Kidney (tissue), 13 donors: ENCODE measurements at regions not wholly inside any gene's neighbourhood (a gene's known extent, or its start where the extent isn't known, plus 50 kb on each side); places are given as distances from the start of the nearest gene placed in this dataset.

Experiments
- DNase-seq, 5 donors: peaks; one replicate each; pipeline ENCODE4 v3.0.0-alpha.2; 2013 to 2020
- FAIRE-seq: peaks from 2 replicates; lab custom pipeline; 2012; peaks lifted over from hg19 to GRCh38; lab: Jason Lieb, UNC
- H3K27ac ChIP-seq, 2 donors: one replicate each; pipeline ENCODE4 v1.7.0; 2013; ENCODE audit warnings: low read depth in 2 of 2, low read length in 2 of 2, inconsistent platforms in 1 of 2
- H3K27me3 ChIP-seq: one replicate; pipeline ENCODE4 v1.7.1; 2013; ENCODE audit warnings: low read length, inconsistent platforms; ENCODE audit not compliant: control insufficient read depth, insufficient read depth
- H3K36me3 ChIP-seq, 3 donors: one replicate each; pipeline versions ENCODE4 v1.7.0 to v1.7.1; 2013; ENCODE audit warnings: low read length in 3 of 3, control low read depth in 1 of 3, inconsistent platforms in 1 of 3; ENCODE audit not compliant: insufficient read depth in 3 of 3, control insufficient read depth in 2 of 3
- H3K4me1 ChIP-seq, 3 donors: one replicate each; pipeline versions ENCODE4 v1.7.0 to v1.7.1; 2013; ENCODE audit warnings: low read length in 3 of 3, inconsistent platforms in 1 of 3, low read depth in 1 of 3; ENCODE audit not compliant: control insufficient read depth in 2 of 3, insufficient read depth in 2 of 3
- H3K4me3 ChIP-seq, 3 donors: one replicate each; pipeline versions ENCODE4 v1.7.0 to v1.8.1; 2013; ENCODE audit warnings: low read length in 3 of 3, control low read depth in 1 of 3, inconsistent platforms in 1 of 3
- H3K9ac ChIP-seq, 3 donors: one replicate each; pipeline versions ENCODE4 v1.7.0 to v1.7.1; 2013; ENCODE audit warnings: low read length in 3 of 3, control low read depth in 1 of 3, inconsistent platforms in 1 of 3
- H3K9me3 ChIP-seq, 3 donors: one replicate each; pipeline versions ENCODE4 v1.7.0 to v1.7.1; 2013; ENCODE audit warnings: low read length in 3 of 3, control low read depth in 1 of 3, inconsistent platforms in 1 of 3; ENCODE audit not compliant: control insufficient read depth in 2 of 3, insufficient read depth in 1 of 3
- CTCF ChIP-seq: IDR thresholded peaks from 3 replicates; pipeline ENCODE4 v1.5.1; 2012; ENCODE audit warnings: mild to moderate bottlenecking, moderate library complexity, borderline replicate concordance; ENCODE audit not compliant: insufficient read depth; ENCODE audit errors: extremely low read depth
- intact Hi-C: fragments of 100-400 bp; cut with DNase I; formaldehyde crosslinking; loops from one replicate; pipeline ENCODE4 v1.11.1; 2022
- donor health status: control.
- donor health status: control.
- donor health status: control.
- donor health status: control.
- donor health status: control.
- donor health status: DM: yes; HTN: yes; CAD: no.
- donor health status: Normal renal cell carcinoma (clear cell type).

DNA sequence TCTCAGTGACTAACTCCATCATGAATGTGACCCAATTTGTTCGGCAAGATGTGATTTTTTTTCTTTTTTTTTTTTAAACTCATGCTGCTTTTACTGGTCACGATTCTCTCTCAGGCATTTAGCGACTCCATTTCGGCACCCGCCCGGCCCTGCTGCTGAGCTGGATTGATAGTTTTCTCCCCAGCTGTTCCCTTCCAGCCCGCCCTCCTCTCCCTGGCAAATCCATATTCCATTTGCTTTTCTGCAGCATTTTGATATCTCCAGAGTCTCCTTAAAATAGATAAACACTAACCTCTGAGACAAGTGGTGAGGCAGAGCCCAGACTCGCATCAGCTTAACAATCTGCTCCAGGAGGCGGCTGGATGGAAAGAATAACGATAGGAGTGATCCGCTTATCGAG is 55.5 kb upstream of the KATNAL1 start:
- Histone ChIP-seq H3K27ac (no peak overlapping the region), H3K4me1 (no peaks in the 10 kb centered on the region), H3K9ac (no peak overlapping the region), H3K36me3 (no peaks in the 10 kb centered on the region), H3K9me3 (no peaks in the 10 kb centered on the region), H3K27me3 (no peaks in the 10 kb centered on the region), H3K4me3 (no peak overlapping the region)
- no peak for FAIRE-seq
- DNase-seq, result no peak
- TF ChIP-seq CTCF, result no peak
- intact Hi-C loops, result no loop called here

- TF ChIP-seq CTCF, result no peak
- DNase-seq, result no peak
- no peak overlapping the region for H3K9ac ChIP-seq
- no peaks in the 10 kb centered on the region for H3K27me3 ChIP-seq
- intact Hi-C loops, result no loop called here
- no peak for FAIRE-seq
- no peak overlapping the region for H3K4me3 ChIP-seq
- H3K36me3 ChIP-seq, result no peaks in the 10 kb centered on the region
- no peaks in the 10 kb centered on the region for H3K4me1 ChIP-seq
- H3K27ac ChIP-seq, result no peak overlapping the region
- H3K9me3 ChIP-seq, result no peaks in the 10 kb centered on the region
Observed at GRCh38 chr13:30363725-30364124, 56.4 kb upstream of the KATNAL1 start.

DNA sequence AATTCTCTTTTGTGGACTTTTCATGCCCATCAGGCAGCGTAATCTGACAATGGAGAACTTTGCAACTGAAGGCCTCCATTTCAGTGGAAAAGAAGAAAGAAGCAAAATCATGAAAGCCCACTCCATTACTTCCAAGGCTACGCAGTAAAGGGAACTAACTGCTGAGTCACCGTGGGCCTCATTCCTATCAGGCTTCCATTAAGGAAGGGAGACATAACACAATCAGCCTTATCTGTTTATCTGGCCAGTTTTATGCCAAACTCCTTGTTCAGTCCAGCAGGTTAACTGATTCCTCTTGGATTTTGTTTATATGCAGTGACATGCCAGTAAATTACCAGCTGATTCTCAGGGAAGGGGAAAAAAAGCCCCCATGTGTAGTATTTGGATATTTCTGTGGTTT is 56.8 kb upstream of the KATNAL1 start:
- DNase-seq, result peak in 2 of 5 donors; percentile 38 to 46
- Histone ChIP-seq H3K36me3 (no peaks in the 10 kb centered on the region), H3K4me1 (no peaks in the 10 kb centered on the region), H3K4me3 (no peak overlapping the region), H3K9ac (no peak overlapping the region), H3K9me3 (no peaks in the 10 kb centered on the region), H3K27me3 (no peaks in the 10 kb centered on the region), H3K27ac (peak overlapping the region in 1 of 2 donors; percentile 36)
- FAIRE-seq, result no peak
- intact Hi-C loops, result no loop called here
- TF ChIP-seq CTCF, result no peak

GRCh38 chr13:30364876-30365275 is 57.4 kb upstream of the UBE2L5 start:
- no peaks in the 10 kb centered on the region for H3K9me3 ChIP-seq
- DNase-seq, result peak in 4 of 5 donors; percentile 52 to 90 (median 76)
- no peaks in the 10 kb centered on the region for H3K36me3 ChIP-seq
- no peak overlapping the region for H3K4me3 ChIP-seq
- no peaks in the 10 kb centered on the region for H3K4me1 ChIP-seq
- H3K27me3 ChIP-seq, result no peaks in the 10 kb centered on the region
- H3K27ac ChIP-seq, result no peak overlapping the region
- no peak for TF ChIP-seq CTCF
- H3K9ac ChIP-seq, result no peak overlapping the region
- intact Hi-C loops, result no loop called here
- no peak for FAIRE-seq
